Activated CD4-positive, alpha-beta T cell treated with anti-CD3 and anti-CD28 coated beads, Interleukin-2, amount 50 U/mL, for 16 hours (primary cell): ENCODE measurements at regions not wholly inside any gene's neighbourhood (a gene's known extent, or its start where the extent isn't known, plus 50 kb on each side); places are given as distances from the start of the nearest gene placed in this dataset.
"Not testable (repeated sequence)": the region's sequence is repeated elsewhere in the genome, so short reads cannot be mapped to it uniquely, and the experiment has no call there.

Experiments
- DNase-seq: peaks from one replicate; pipeline ENCODE4 v3.0.0-alpha.2; 2020

GRCh38 chr10:125554016-125554703 is 128.8 kb downstream of the TEX36 start:
- no peak for DNase-seq

GRCh38 chr10:125553091-125553490 is 129.9 kb downstream of the TEX36 start:
- no peak for DNase-seq

GRCh38 chr10:125551247-125551646 is 131.7 kb downstream of the TEX36 start:
- DNase-seq = no peak

- DNase-seq = no peak
These were observed 132.6 kb downstream of the TEX36 start for GRCh38 chr10:125550362-125550761.

GRCh38 chr10:125549653-125550052 is 133.3 kb downstream of the TEX36 start:
- no peak for DNase-seq

- no peak for DNase-seq
These were observed 134.1 kb downstream of the TEX36 start for GRCh38 chr10:125548878-125549277.

- DNase-seq = no peak
These were observed 134.6 kb downstream of the TEX36 start for GRCh38 chr10:125548356-125548755.

GRCh38 chr10:125547010-125547650 is 135.8 kb downstream of the TEX36 start:
- no peak for DNase-seq

GRCh38 chr10:125543796-125544195 is 139.2 kb downstream of the TEX36 start:
- no peak for DNase-seq

GRCh38 chr10:125538947-125539731 is 143.8 kb downstream of the TEX36 start:
- no peak for DNase-seq

GRCh38 chr10:125536236-125536635 is 146.7 kb downstream of the TEX36 start:
- no peak for DNase-seq

GRCh38 chr10:125535559-125535958 is 147.4 kb downstream of the TEX36 start:
- DNase-seq = no peak

GRCh38 chr10:125534515-125534914 is 148.4 kb downstream of the TEX36 start:
- no peak for DNase-seq

GRCh38 chr10:125533866-125534265 is 149.1 kb downstream of the TEX36 start:
- DNase-seq = no peak

- no peak for DNase-seq
These were observed 151.5 kb downstream of the TEX36 start for GRCh38 chr10:125531465-125531864.

GRCh38 chr10:125523347-125523746 is 159.6 kb downstream of the TEX36 start:
- DNase-seq = no peak

GRCh38 chr10:125521721-125522680 is 161.0 kb downstream of the TEX36 start:
- peak; percentile 34 for DNase-seq

GRCh38 chr10:125520968-125521367 is 162.0 kb downstream of the TEX36 start:
- DNase-seq = no peak

GRCh38 chr10:125518397-125518796 is 164.6 kb downstream of the TEX36 start:
- not testable (repeated sequence) for DNase-seq

- no peak for DNase-seq
These were observed 167.4 kb downstream of the TEX36 start for GRCh38 chr10:125515571-125515970.

- no peak for DNase-seq
These were observed 168.5 kb downstream of the TEX36 start for GRCh38 chr10:125514206-125515162.
